IPS-18a (cell line): ENCODE measurements at regions not wholly inside any gene's neighbourhood (a gene's known extent, or its start where the extent isn't known, plus 50 kb on each side); places are given as distances from the start of the nearest gene placed in this dataset.
"Not testable (repeated sequence)": the region's sequence is repeated elsewhere in the genome, so short reads cannot be mapped to it uniquely, and the experiment has no call there.

Experiments
- H3K27ac ChIP-seq: one replicate; pipeline ENCODE4 v1.5.1; 2013; ENCODE audit warnings: low read length
- H3K27me3 ChIP-seq: one replicate; pipeline ENCODE4 v1.6.1; 2013; ENCODE audit warnings: mild to moderate bottlenecking, low read length; ENCODE audit not compliant: control insufficient read depth, insufficient read depth
- H3K36me3 ChIP-seq: one replicate; pipeline ENCODE4 v1.6.1; 2013; ENCODE audit warnings: low read depth, low read length; ENCODE audit not compliant: control insufficient read depth
- H3K4me1 ChIP-seq: one replicate; pipeline ENCODE4 v1.6.1; 2013; ENCODE audit warnings: low read depth, low read length; ENCODE audit not compliant: control insufficient read depth
- H3K4me3 ChIP-seq: one replicate; pipeline ENCODE4 v1.5.1; 2013; ENCODE audit warnings: low read length
- H3K9ac ChIP-seq: one replicate; pipeline ENCODE4 v1.6.1; 2013; ENCODE audit warnings: mild to moderate bottlenecking, low read length, moderate library complexity
- H3K9me3 ChIP-seq: one replicate; pipeline ENCODE4 v1.6.1; 2013; ENCODE audit warnings: low read depth, low read length; ENCODE audit not compliant: control insufficient read depth

- Histone ChIP-seq H3K9me3 (no peaks in the 10 kb centered on the region), H3K27me3 (no peaks in the 10 kb centered on the region)
Observed at GRCh38 chr1:187977298-187977697, 1148.5 kb downstream of the PLA2G4A start.

GRCh38 chr1:187985145-187985896 lies 1156.6 kb downstream of the PLA2G4A start:
- Histone ChIP-seq H3K9ac (no peak overlapping the region), H3K9me3 (no peaks in the 10 kb centered on the region), H3K27ac (no peak overlapping the region)

More at GRCh38 chr1:187977298-187977697, 1148.5 kb downstream of the PLA2G4A start:
- H3K27ac ChIP-seq, result no peak overlapping the region
- H3K4me1 ChIP-seq, result no peaks in the 10 kb centered on the region
- no peak overlapping the region for H3K4me3 ChIP-seq
- H3K36me3 ChIP-seq, result no peaks in the 10 kb centered on the region
- H3K9ac ChIP-seq, result no peak overlapping the region

GRCh38 chr1:187985897-187986654 lies 1157.3 kb downstream of the PLA2G4A start:
- Histone ChIP-seq H3K27me3 (no peaks in the 10 kb centered on the region), H3K9me3 (no peaks in the 10 kb centered on the region), H3K4me3 (no peak overlapping the region), H3K4me1 (no peaks in the 10 kb centered on the region), H3K27ac (no peak overlapping the region), H3K36me3 (no peaks in the 10 kb centered on the region), H3K9ac (no peak overlapping the region)

More at GRCh38 chr1:187985145-187985896, 1156.6 kb downstream of the PLA2G4A start:
- no peak overlapping the region for H3K4me3 ChIP-seq
- H3K36me3 ChIP-seq, result no peaks in the 10 kb centered on the region
- H3K27me3 ChIP-seq, result no peaks in the 10 kb centered on the region
- H3K4me1 ChIP-seq, result no peaks in the 10 kb centered on the region

- Histone ChIP-seq H3K4me1 (peaks cover under 1% of the 10 kb centered on the region), H3K9ac (no peak overlapping the region)
Observed at GRCh38 chr1:187987236-187987776, 1158.6 kb downstream of the PLA2G4A start.

GRCh38 chr1:187991944-187992343 lies 1163.2 kb downstream of the PLA2G4A start:
- Histone ChIP-seq H3K4me3 (no peak overlapping the region), H3K9me3 (no peaks in the 10 kb centered on the region), H3K9ac (no peak overlapping the region), H3K27ac (no peak overlapping the region), H3K27me3 (no peaks in the 10 kb centered on the region), H3K4me1 (peaks cover 5% of the 10 kb centered on the region), H3K36me3 (no peaks in the 10 kb centered on the region)

More at GRCh38 chr1:187987236-187987776, 1158.6 kb downstream of the PLA2G4A start:
- Histone ChIP-seq H3K4me3 (no peak overlapping the region), H3K27ac (no peak overlapping the region), H3K27me3 (no peaks in the 10 kb centered on the region), H3K36me3 (no peaks in the 10 kb centered on the region), H3K9me3 (no peaks in the 10 kb centered on the region)

- H3K9me3 ChIP-seq, result no peaks in the 10 kb centered on the region
- no peaks in the 10 kb centered on the region for H3K27me3 ChIP-seq
- no peak overlapping the region for H3K4me3 ChIP-seq
- H3K9ac ChIP-seq, result no peak overlapping the region
- H3K4me1 ChIP-seq, result peaks cover 5% of the 10 kb centered on the region
- H3K36me3 ChIP-seq, result no peaks in the 10 kb centered on the region
- H3K27ac ChIP-seq, result no peak overlapping the region
Observed at GRCh38 chr1:187996780-187997179, 1168.0 kb downstream of the PLA2G4A start.

- Histone ChIP-seq H3K27me3 (no peaks in the 10 kb centered on the region), H3K36me3 (no peaks in the 10 kb centered on the region), H3K9me3 (no peaks in the 10 kb centered on the region), H3K27ac (no peak overlapping the region), H3K4me1 (no peaks in the 10 kb centered on the region), H3K9ac (no peak overlapping the region), H3K4me3 (no peak overlapping the region)
Observed at GRCh38 chr1:187999973-188000372, 1171.2 kb downstream of the PLA2G4A start.

GRCh38 chr1:188003687-188004086 lies 1174.9 kb downstream of the PLA2G4A start:
- H3K9ac ChIP-seq, H3K4me1 ChIP-seq, H3K36me3 ChIP-seq, H3K27ac ChIP-seq, H3K9me3 ChIP-seq, H3K27me3 ChIP-seq, H3K4me3 ChIP-seq: not testable (repeated sequence)

GRCh38 chr1:188004849-188005248 lies 1176.1 kb downstream of the PLA2G4A start:
- Histone ChIP-seq H3K36me3 (no peaks in the 10 kb centered on the region), H3K27me3 (no peaks in the 10 kb centered on the region), H3K27ac (no peak overlapping the region), H3K4me3 (no peak overlapping the region), H3K9me3 (no peaks in the 10 kb centered on the region), H3K9ac (no peak overlapping the region), H3K4me1 (no peaks in the 10 kb centered on the region)

- H3K9me3 ChIP-seq, result no peaks in the 10 kb centered on the region
- H3K36me3 ChIP-seq, result no peaks in the 10 kb centered on the region
- H3K4me1 ChIP-seq, result no peaks in the 10 kb centered on the region
- no peak overlapping the region for H3K9ac ChIP-seq
- H3K27me3 ChIP-seq, result no peaks in the 10 kb centered on the region
- no peak overlapping the region for H3K4me3 ChIP-seq
- no peak overlapping the region for H3K27ac ChIP-seq
Observed at GRCh38 chr1:188006354-188006753, 1177.6 kb downstream of the PLA2G4A start.

GRCh38 chr1:188013222-188013849 lies 1184.6 kb downstream of the PLA2G4A start:
- not testable (repeated sequence) for H3K4me3 ChIP-seq, H3K27ac ChIP-seq, H3K36me3 ChIP-seq, H3K4me1 ChIP-seq, H3K27me3 ChIP-seq, H3K9ac ChIP-seq, H3K9me3 ChIP-seq
